ENCODE measurements at regions not wholly inside any gene's neighbourhood (a gene's known extent, or its start where the extent isn't known, plus 50 kb on each side); places are given as distances from the start of the nearest gene placed in this dataset.

GRCh38 chr9:13430368-13431221 is 151.1 kb upstream of the MPDZ start:
- DNase-seq, result no peak

DNA sequence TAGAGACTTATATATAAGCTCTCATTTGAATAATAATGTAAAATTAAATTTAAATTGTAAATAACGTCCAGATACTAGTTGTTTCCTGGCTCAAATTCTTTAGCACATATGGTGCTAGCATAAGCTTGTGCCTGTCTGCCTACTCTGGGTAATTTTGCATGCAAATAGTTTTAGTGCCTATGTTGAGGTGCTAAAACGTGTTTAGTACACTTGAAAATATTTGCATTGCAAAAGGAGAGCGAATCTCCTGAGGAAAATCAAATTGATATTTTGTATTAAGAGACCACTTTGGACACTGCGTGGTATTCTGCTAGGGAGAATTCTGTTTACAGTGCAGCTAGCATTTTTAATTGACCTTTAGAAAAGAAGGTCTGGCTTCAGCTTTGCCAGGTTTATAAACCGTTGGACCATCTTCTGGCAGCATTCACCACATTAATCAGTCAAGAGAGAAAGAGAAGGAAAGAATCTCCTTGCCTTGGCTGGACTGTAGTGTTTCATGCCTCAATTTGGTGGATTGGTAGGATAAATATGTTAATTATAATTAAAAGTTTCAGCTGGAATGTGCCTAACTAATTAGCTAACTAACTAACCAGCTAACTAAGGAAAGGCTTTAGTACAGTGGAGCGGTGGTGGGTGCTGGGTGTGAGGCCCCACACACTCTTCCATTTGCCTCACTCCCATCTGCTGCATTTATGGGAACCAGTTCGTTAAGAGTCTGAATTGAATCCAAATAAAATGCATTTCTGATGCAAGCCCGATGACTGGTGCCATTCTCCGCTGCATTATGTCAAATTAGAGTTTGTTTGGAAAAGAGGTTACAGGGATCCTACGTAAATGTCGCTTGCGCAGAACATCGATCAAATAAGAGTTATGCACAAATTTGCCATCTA is 150.1 kb upstream of the MPDZ start:
- no peak for DNase-seq

- DNase-seq, result no peak
Measured at GRCh38 chr9:13428766-13429165, 149.3 kb upstream of the MPDZ start.

DNA sequence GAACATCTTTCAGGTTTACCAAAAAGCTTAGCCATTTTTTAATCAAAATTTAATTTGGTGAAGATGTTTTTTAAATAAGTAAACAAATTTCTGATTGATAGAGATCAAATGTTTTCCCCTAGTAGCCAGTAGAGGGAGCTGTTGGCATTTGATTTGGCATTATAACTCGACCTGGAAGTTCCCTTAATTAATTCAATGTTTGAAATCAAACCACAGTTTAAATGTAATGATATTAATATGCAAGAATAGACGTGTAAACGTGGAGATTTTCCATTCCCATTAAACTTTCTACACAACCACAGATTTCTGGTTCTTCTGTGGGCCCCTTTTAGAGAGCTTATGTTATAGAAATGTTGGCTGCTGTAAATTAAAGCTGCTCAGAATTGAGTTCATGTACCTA is 148.1 kb upstream of the MPDZ start:
- DNase-seq, result peak; percentile 22

DNA sequence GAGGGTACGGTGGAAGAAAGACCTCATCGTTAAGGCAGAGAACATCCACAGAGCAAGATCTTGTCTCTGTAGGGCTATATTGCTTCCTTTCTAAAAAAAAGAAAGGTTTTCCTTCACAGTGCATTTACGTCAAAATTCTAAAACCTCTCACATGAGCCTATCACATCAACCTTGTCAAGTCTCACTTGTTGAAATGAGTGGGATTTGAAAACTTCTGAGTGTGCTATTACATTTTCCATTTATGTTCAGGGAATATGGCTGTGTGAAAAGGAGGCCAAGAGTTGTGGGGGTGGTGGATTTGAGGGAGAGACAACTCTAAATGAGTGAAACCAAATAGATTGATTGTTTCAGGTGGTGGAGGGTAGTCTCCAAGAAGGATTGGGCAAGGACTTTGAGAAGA is 147.1 kb upstream of the MPDZ start:
- no peak for DNase-seq

- no peak for DNase-seq
Measured at GRCh38 chr9:13424872-13425271, 145.4 kb upstream of the MPDZ start.

GRCh38 chr9:13424204-13424603 is 144.7 kb upstream of the MPDZ start:
- no peak for DNase-seq

GRCh38 chr9:13414349-13414748 is 134.9 kb upstream of the MPDZ start:
- DNase-seq, result no peak

DNA sequence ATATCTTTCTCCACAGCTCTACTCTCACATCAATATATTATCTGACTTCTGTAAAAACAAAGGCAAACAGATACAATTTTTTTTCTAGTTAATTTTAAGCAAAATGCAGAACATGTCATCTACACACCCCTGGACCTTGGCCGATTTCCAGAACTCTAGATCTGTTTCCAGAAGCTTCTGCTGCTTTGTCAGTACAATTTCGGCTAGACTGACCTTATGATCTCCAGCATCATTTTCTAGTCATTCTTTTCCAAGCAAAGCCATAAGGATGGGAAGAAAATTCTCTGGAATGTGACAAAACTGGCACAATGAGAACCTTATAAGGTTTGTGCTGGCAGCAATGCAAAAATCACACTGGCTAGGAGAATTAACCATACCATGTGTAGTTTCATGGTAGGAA is 132.8 kb upstream of the MPDZ start:
- no peak for DNase-seq

GRCh38 chr9:13411791-13412190 is 132.3 kb upstream of the MPDZ start:
- DNase-seq, result no peak

DNA sequence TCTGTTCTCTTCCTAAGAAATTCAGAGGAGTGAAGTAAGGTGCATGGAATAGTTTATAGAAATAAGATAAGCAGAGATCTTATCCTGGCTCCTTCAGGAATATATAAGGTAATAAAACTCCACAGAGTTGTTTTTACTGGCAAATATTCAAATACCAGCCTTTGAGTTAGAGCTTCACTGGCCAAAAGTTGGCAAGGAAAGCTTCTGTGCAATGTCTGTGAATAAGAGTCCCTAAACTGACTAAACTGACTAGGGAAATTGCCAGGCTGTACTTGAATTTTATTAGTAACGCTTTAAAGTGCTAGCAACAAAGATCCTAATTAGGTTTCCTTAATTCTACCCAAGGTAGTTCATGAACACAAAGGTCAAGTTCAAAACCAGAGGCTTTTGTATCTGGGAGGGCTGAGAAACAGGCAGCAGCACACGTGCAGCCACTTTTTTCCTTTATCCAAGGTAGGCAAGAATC is 131.1 kb upstream of the MPDZ start:
- no peak for DNase-seq

- DNase-seq, result no peak
Measured at GRCh38 chr9:13397661-13398060, 118.2 kb upstream of the MPDZ start.

DNA sequence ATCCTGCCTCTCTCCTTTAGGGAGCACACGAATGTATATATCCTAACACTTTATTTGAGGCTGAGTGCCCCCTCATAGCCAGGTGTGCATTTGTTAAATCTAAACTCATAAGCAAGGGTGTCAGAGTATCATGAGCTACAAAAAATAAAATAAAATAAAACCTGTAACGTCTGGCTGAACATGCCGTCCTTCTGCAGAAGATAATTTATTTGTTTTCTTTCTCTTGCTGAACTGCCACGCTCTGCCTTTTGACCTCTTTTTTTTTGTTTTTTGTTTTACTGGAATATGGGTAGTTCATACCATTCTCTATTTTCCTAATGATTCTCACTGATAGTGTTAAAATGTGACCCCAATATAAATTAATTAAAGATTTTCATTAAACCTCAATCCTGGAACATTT is 117.7 kb upstream of the MPDZ start:
- no peak for DNase-seq

- no peak for DNase-seq
Measured at GRCh38 chr9:13396418-13396817, 116.9 kb upstream of the MPDZ start.

DNA sequence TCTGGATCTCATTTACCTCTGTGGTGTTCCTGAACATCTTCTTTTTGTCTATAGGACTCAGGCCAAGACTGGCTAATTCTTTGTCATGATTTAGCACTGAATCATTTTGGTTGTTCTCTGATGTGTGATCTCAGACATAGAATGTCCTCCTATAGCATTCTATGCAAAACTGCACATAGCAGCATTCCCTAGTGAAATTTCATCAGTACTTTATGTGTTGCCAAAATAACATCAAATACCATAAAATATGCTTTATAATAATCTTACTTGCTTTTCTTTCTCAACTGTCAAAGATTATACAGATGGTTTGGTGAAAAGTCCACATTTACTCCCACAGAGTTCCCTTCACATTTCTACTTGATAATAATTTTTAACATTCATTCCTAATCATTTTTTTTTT is 115.7 kb upstream of the MPDZ start:
- no peak for DNase-seq

- DNase-seq, result no peak
Measured at GRCh38 chr9:13388157-13388556, 108.7 kb upstream of the MPDZ start.

- DNase-seq, result no peak
Measured at GRCh38 chr9:13387734-13388067, 108.2 kb upstream of the MPDZ start.

GRCh38 chr9:13386935-13387733 is 107.6 kb upstream of the MPDZ start:
- no peak for DNase-seq

- DNase-seq, result no peak
Measured at GRCh38 chr9:13386316-13386715, 106.8 kb upstream of the MPDZ start.

DNA sequence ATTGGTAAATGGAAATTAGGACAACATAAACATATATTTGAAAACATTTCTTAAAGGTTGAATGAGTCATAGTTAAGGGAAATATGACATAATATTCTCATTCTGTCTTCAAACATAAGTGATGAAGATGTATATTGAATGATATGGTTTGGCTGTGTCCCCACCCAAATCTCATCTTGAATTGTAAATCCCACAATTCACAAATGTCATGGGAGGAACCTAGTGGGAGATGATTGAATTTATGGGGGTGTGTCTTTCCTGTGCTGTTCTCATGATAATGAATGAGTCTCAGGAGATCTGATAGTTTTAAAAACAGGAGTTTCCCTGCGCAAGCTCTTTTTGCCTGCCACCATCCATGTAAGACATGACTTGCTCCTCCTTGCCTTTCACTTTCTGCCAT is 104.4 kb upstream of the MPDZ start:
- DNase-seq, result no peak

DNA sequence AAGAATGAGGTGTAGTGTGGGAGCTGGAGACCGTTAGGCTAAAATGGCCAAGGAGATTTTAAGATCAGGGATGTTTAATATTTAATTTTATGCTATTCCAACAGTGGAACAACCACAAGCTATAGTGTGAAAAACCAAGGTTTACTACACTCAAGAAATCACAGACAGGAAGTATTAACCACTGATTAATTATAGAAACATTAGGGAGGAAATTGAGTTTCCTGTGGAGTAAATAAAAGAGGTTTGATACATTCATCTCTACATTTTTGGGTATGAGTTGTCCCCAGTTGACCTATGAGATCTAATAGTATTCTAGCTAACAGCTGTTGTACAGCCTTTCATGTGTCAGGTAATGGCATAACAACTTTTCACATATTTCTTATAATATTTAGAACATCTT is 103.7 kb upstream of the MPDZ start:
- DNase-seq, result no peak

DNA sequence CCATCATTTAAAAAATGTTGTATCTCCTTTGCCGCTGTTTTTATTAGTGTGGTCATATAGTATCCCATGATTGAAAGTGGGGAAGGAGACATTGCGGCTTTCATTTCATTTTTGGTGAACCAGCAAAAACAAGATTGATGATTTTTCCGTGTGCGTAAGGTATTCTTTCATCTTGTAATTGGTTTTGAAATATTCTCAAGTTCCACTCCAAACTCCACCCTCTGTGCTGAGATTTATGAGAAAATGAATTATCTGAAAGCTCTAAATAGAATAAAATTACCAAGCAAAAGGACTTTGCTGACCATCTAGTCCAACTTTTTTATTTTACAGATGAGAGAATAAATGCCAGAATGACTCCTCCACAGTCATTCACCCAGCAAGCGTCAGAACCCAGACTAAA is 103.1 kb upstream of the MPDZ start:
- DNase-seq, result no peak

DNA sequence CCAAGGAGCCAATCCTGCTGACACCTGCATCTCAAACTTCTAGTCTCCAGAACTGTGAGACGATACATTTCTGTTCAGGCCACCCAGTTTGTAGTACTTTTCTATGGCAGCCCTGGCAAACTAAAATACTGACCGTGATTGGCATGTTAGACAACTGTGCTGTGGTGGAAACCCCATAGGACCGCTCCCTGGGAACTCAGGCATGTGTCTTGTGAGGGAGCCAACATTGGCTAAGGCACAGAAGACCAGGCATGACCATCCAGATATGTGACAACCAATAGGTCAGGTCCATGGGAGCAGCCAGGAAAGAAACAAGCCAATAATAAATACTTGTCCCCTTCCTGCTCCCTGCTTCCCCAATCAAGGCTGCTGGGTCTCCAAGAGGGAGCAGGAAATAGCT is 101.4 kb upstream of the MPDZ start:
- no peak for DNase-seq
